HFFc6 (cell line): ENCODE measurements at regions not wholly inside any gene's neighbourhood (a gene's known extent, or its start where the extent isn't known, plus 50 kb on each side); places are given as distances from the start of the nearest gene placed in this dataset.

Source experiments
- DNase-seq: peaks from one replicate; pipeline ENCODE4 v3.0.0-alpha.2; 2018
- H3K27ac Mint-ChIP-seq: 2 replicates; pipeline ENCODE4 v1.8.0; 2020; ENCODE audit warnings: mild to moderate bottlenecking, mixed read lengths
- H3K27me3 Mint-ChIP-seq: 2 replicates; pipeline ENCODE4 v1.8.0; 2021; ENCODE audit warnings: mild to moderate bottlenecking, moderate library complexity, mixed read lengths; ENCODE audit not compliant: insufficient read depth
- H3K36me3 Mint-ChIP-seq: 2 replicates; pipeline ENCODE4 v1.8.0; 2021; ENCODE audit warnings: low read depth, mixed read lengths
- H3K4me1 Mint-ChIP-seq: 2 replicates; pipeline ENCODE4 v1.8.0; 2020; ENCODE audit warnings: low read depth, mixed read lengths
- H3K4me3 Mint-ChIP-seq: 2 replicates; pipeline ENCODE4 v1.8.0; 2020; ENCODE audit warnings: mild to moderate bottlenecking, moderate library complexity, mixed read lengths
- H3K9me3 Mint-ChIP-seq: 2 replicates; pipeline ENCODE4 v1.8.0; 2020; ENCODE audit warnings: mild to moderate bottlenecking, mixed read lengths
- CTCF ChIP-seq: fragments of 200-600 bp; sonication (generic); IDR thresholded peaks from 2 replicates; pipeline ENCODE4 v1.5.0; 2021; ENCODE audit warnings: antibody characterized with exemption, mild to moderate bottlenecking

- Mint-ChIP-seq H3K9me3 (peaks cover 5% of the 10 kb centered on the region; the same call in 1 of the 2 replicates), H3K4me1 (no peaks in the 10 kb centered on the region), H3K36me3 (no peaks in the 10 kb centered on the region)
Observed at GRCh38 chr19:28322945-28323344, 890.0 kb downstream of the UQCRFS1 start.

GRCh38 chr19:28322491-28322890, 890.5 kb downstream of the UQCRFS1 start:
- H3K4me1 Mint-ChIP-seq, result no peaks in the 10 kb centered on the region
- H3K27ac Mint-ChIP-seq, result no peak overlapping the region
- TF ChIP-seq CTCF, result no peak
- H3K4me3 Mint-ChIP-seq, result no peak overlapping the region
- DNase-seq, result no peak
- H3K9me3 Mint-ChIP-seq, result peaks cover 5% of the 10 kb centered on the region; the same call in 1 of the 2 replicates
- no peaks in the 10 kb centered on the region for H3K27me3 Mint-ChIP-seq
- no peaks in the 10 kb centered on the region for H3K36me3 Mint-ChIP-seq

More at GRCh38 chr19:28322945-28323344, 890.0 kb downstream of the UQCRFS1 start:
- no peak overlapping the region for H3K4me3 Mint-ChIP-seq
- TF ChIP-seq CTCF, result no peak
- H3K27me3 Mint-ChIP-seq, result no peaks in the 10 kb centered on the region
- no peak overlapping the region for H3K27ac Mint-ChIP-seq
- DNase-seq, result no peak

- no peaks in the 10 kb centered on the region for H3K27me3 Mint-ChIP-seq
- H3K27ac Mint-ChIP-seq, result no peak overlapping the region
- no peak for DNase-seq
- no peak for TF ChIP-seq CTCF
- H3K9me3 Mint-ChIP-seq, result peaks cover 18% of the 10 kb centered on the region
- no peaks in the 10 kb centered on the region for H3K36me3 Mint-ChIP-seq
- no peaks in the 10 kb centered on the region for H3K4me1 Mint-ChIP-seq
- H3K4me3 Mint-ChIP-seq, result no peak overlapping the region
Observed at GRCh38 chr19:28319918-28320317, 893.0 kb downstream of the UQCRFS1 start.

GRCh38 chr19:28319227-28319626, 893.7 kb downstream of the UQCRFS1 start:
- DNase-seq, result no peak
- H3K9me3 Mint-ChIP-seq, result peaks cover 21% of the 10 kb centered on the region
- no peak for TF ChIP-seq CTCF

GRCh38 chr19:28318469-28319179, 894.3 kb downstream of the UQCRFS1 start:
- no peaks in the 10 kb centered on the region for H3K4me1 Mint-ChIP-seq
- no peak overlapping the region for H3K27ac Mint-ChIP-seq
- TF ChIP-seq CTCF, result no peak

More at GRCh38 chr19:28319227-28319626, 893.7 kb downstream of the UQCRFS1 start:
- Mint-ChIP-seq H3K36me3 (no peaks in the 10 kb centered on the region), H3K27me3 (no peaks in the 10 kb centered on the region), H3K27ac (no peak overlapping the region), H3K4me1 (no peaks in the 10 kb centered on the region), H3K4me3 (no peak overlapping the region)

More at GRCh38 chr19:28318469-28319179, 894.3 kb downstream of the UQCRFS1 start:
- H3K27me3 Mint-ChIP-seq, result no peaks in the 10 kb centered on the region
- no peak for DNase-seq
- no peak overlapping the region for H3K4me3 Mint-ChIP-seq
- H3K9me3 Mint-ChIP-seq, result peaks cover 21% of the 10 kb centered on the region
- no peaks in the 10 kb centered on the region for H3K36me3 Mint-ChIP-seq
